Vagina (tissue), 2 donors: ENCODE measurements at regions not wholly inside any gene's neighbourhood (a gene's known extent, or its start where the extent isn't known, plus 50 kb on each side); places are given as distances from the start of the nearest gene placed in this dataset.

Experiments used
- CTCF ChIP-seq, 3 experiments: fragments of 450-650 bp in 2 of 3; fragments of 200-600 bp in 1 of 3; sonication (generic) in 1 of 3; IDR thresholded peaks; one replicate each; pipeline ENCODE4 v1.5.1; 2017 to 2019; ENCODE audit warnings: antibody characterized with exemption in 3 of 3, mild to moderate bottlenecking in 2 of 3, moderate library complexity in 2 of 3
- POLR2A ChIP-seq, 2 donors: fragments of 450-650 bp; IDR thresholded peaks; one replicate each; pipeline ENCODE4 v1.6.1; 2017; ENCODE audit warnings: antibody characterized with exemption in 2 of 2, mild to moderate bottlenecking in 2 of 2, moderate library complexity in 2 of 2

- TF ChIP-seq CTCF (IDR thresholded peaks at IDR 0.05): no peak
- TF ChIP-seq POLR2A (IDR thresholded peaks at IDR 0.05): no peak
These were observed 174.6 kb upstream of the PITX2 start for GRCh38 chr4:110797486-110797885.
